ENCODE measurements at regions not wholly inside any gene's neighbourhood (a gene's known extent, or its start where the extent isn't known, plus 50 kb on each side); places are given as distances from the start of the nearest gene placed in this dataset.

DNA sequence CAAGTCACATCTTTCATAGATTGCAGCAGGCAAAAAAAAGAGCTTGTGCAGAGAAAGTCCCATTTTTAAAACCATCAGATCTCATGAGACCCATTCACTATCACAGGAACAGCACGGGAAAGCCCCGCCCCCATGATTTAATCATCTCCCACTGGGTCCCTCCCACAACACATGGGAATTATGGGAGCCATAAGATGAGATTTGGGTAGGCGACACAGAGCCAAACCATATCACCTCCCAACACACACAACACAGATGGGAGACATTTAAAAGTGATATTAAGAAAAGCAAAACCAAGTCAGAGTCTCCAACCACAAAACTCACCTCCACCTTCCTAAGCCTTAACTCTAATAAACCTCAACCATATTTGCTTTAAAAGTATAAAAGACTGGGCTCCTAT, 61.5 kb upstream of the TIAM1 start (continued):
- TF ChIP-seq YY1 (IDR thresholded peaks at IDR 0.05) = no peak

DNA sequence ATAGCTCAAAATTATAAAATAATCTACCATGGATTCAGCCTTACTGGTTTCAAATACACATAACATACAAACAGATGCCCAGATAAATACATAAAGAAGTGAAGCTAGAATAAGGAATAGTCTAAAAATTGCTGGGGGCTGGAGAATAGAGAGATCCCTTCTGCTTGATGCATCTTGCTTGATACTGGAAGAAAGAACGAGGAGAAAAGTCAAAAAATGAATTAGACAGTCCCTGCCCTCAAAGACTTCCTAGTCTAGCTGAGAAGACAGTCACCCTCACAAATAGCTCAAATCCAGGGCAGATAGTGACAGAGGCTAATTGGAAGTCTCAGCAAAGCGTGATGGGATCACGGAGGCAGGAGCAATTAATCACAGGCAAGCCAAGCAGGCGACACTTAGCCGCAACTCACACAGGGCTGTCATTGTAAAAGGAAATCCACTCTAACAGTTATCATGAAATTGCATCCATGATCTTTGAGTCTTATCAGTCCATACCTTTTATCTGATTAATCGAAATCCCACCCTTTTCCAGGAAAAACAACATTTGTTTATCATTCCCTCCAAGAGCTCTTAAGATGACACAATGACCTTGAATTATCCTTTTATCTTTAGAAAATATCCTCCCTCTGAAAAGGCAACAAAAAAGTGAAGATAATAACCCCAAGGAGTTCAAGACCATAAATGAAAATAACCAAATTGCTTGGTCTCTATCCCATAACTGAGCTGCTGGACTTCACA, 59.7 kb upstream of the TIAM1 start:
- Histone ChIP-seq H3K27me3 (ENCODE audit: control insufficient read depth in 4 of 4, insufficient read depth in 4 of 4, low read length in 3 of 4) (no peaks in the 10 kb centered on the region), H3K9me3 (ENCODE audit: control insufficient read depth in 4 of 4, low read length in 3 of 4) (no peaks in the 10 kb centered on the region), H3K4me3 (ENCODE audit: low read depth in 1 of 3, low read length in 3 of 3) (no peak overlapping the region), H3K4me1 (ENCODE audit: control insufficient read depth in 4 of 4, insufficient read depth in 4 of 4, low read length in 3 of 4) (peaks cover 0 to 2% (median under 1%) of the 10 kb centered on the region in 4 donors), H3K36me3 (ENCODE audit: control insufficient read depth in 4 of 4, insufficient read depth in 3 of 4, low read depth in 1 of 4, low read length in 3 of 4) (no peaks in the 10 kb centered on the region), H3K27ac (ENCODE audit: low read depth in 1 of 2, low read length in 2 of 2) (no peak overlapping the region), H3K9ac (ENCODE audit: low read depth in 1 of 2, low read length in 2 of 2) (no peak overlapping the region)
- TF ChIP-seq RXRA (IDR thresholded peaks at IDR 0.05) (no peak), EGR1 (IDR thresholded peaks at IDR 0.05; ENCODE audit: low read depth in 2 of 2) (no peak), FOXA2 (IDR thresholded peaks at IDR 0.05) (no peak), SP1 (IDR thresholded peaks at IDR 0.05) (no peak), JUND (IDR thresholded peaks at IDR 0.05) (no peak), GABPA (IDR thresholded peaks at IDR 0.05 in 1 of 2, conservative IDR thresholded peaks at IDR 0.05 in 1 of 2) (no peak)
- TF ChIP-seq, protein P1, sequence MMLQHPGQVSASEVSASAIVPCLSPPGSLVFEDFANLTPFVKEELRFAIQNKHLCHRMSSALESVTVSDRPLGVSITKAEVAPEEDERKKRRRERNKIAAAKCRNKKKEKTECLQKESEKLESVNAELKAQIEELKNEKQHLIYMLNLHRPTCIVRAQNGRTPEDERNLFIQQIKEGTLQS (IDR thresholded peaks at IDR 0.05) = no peak
- TF ChIP-seq, protein P2, sequence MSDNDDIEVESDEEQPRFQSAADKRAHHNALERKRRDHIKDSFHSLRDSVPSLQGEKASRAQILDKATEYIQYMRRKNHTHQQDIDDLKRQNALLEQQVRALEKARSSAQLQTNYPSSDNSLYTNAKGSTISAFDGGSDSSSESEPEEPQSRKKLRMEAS (IDR thresholded peaks at IDR 0.05) = no peak
- no peak for DNase-seq (ENCODE audit: low spot score)
- WGBS = 77% methylated on average over 6 of the region's 6 CpGs

DNA sequence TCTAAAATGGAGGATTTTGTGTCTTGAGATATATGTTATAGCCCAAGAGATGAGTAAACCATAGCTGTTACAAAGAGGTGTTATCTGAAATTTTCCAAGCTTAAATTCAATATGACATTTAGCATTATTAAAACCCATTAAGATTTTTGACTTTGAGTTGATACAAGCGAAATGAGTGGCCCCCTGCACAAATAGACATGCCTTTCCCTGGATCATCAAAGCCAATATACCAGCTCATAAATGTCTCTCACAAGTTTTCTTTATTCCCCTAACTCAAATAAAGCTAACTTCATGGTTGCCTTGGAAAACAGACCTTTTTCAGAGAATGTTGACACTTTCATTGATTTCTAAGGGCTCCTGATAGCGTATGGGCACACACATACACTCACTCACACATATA, 55.5 kb upstream of the TIAM1 start:
- H3K9me3 ChIP-seq (ENCODE audit: control insufficient read depth in 4 of 4, low read length in 3 of 4) = no peaks in the 10 kb centered on the region
- TF ChIP-seq YY1 (IDR thresholded peaks at IDR 0.05) = no peak
- TF ChIP-seq, protein P3, sequence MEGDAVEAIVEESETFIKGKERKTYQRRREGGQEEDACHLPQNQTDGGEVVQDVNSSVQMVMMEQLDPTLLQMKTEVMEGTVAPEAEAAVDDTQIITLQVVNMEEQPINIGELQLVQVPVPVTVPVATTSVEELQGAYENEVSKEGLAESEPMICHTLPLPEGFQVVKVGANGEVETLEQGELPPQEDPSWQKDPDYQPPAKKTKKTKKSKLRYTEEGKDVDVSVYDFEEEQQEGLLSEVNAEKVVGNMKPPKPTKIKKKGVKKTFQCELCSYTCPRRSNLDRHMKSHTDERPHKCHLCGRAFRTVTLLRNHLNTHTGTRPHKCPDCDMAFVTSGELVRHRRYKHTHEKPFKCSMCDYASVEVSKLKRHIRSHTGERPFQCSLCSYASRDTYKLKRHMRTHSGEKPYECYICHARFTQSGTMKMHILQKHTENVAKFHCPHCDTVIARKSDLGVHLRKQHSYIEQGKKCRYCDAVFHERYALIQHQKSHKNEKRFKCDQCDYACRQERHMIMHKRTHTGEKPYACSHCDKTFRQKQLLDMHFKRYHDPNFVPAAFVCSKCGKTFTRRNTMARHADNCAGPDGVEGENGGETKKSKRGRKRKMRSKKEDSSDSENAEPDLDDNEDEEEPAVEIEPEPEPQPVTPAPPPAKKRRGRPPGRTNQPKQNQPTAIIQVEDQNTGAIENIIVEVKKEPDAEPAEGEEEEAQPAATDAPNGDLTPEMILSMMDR (IDR thresholded peaks at IDR 0.05; ENCODE audit: low read depth, low read length, missing input control) = no peak
- no peaks in the 10 kb centered on the region for H3K36me3 ChIP-seq (ENCODE audit: control insufficient read depth in 4 of 4, insufficient read depth in 3 of 4, low read depth in 1 of 4, low read length in 3 of 4)
- H3K4me3 ChIP-seq (ENCODE audit: low read depth in 1 of 3, low read length in 3 of 3) = no peak overlapping the region
- no peak overlapping the region for H3K27ac ChIP-seq (ENCODE audit: low read depth in 1 of 2, low read length in 2 of 2)
- H3K27me3 ChIP-seq (ENCODE audit: control insufficient read depth in 4 of 4, insufficient read depth in 4 of 4, low read length in 3 of 4) = no peaks in the 10 kb centered on the region
- no peaks in the 10 kb centered on the region for H3K4me1 ChIP-seq (ENCODE audit: control insufficient read depth in 4 of 4, insufficient read depth in 4 of 4, low read length in 3 of 4)
- 92% methylated on average over 2 of the region's 2 CpGs for WGBS
- no peak for DNase-seq (ENCODE audit: low spot score)
- no peak overlapping the region for H3K9ac ChIP-seq (ENCODE audit: low read depth in 1 of 2, low read length in 2 of 2)

DNA sequence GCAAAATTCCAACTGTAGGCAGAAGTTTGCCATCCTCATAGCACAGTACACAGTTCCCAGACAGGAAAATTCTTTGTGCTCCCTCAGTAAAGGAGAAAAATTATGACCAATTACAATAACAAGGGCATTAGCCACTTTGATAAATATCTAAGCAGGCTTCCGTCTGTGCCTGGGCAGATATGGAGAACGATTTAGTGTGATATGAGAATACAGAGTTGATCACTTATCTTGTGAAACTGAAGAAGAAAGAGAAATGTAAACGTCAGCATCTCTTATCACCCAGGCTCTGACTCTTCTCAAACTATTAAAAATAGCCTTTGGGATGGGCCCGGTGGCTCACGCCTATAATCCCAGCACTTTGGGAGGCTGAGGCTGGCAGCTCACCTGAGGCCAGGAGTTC, 54.5 kb upstream of the TIAM1 start:
- 74% methylated on average over 5 of the region's 5 CpGs for WGBS
- Histone ChIP-seq H3K4me1 (ENCODE audit: control insufficient read depth in 4 of 4, insufficient read depth in 4 of 4, low read length in 3 of 4) (no peaks in the 10 kb centered on the region), H3K9ac (ENCODE audit: low read depth in 1 of 2, low read length in 2 of 2) (no peak overlapping the region), H3K27ac (ENCODE audit: low read depth in 1 of 2, low read length in 2 of 2) (no peak overlapping the region), H3K9me3 (ENCODE audit: control insufficient read depth in 4 of 4, low read length in 3 of 4) (no peaks in the 10 kb centered on the region), H3K36me3 (ENCODE audit: control insufficient read depth in 4 of 4, insufficient read depth in 3 of 4, low read depth in 1 of 4, low read length in 3 of 4) (no peaks in the 10 kb centered on the region), H3K27me3 (ENCODE audit: control insufficient read depth in 4 of 4, insufficient read depth in 4 of 4, low read length in 3 of 4) (no peaks in the 10 kb centered on the region), H3K4me3 (ENCODE audit: low read depth in 1 of 3, low read length in 3 of 3) (no peak overlapping the region)
- no peak for DNase-seq (ENCODE audit: low spot score)
- TF ChIP-seq YY1 (IDR thresholded peaks at IDR 0.05) (no peak), RAD21 (IDR thresholded peaks at IDR 0.05) (no peak), FOXA2 (IDR thresholded peaks at IDR 0.05) (no peak), EGR1 (IDR thresholded peaks at IDR 0.05; ENCODE audit: low read depth in 2 of 2) (no peak), NR2F2 (IDR thresholded peaks at IDR 0.05) (no peak), TAF1 (conservative IDR thresholded peaks at IDR 0.05) (no peak), SP1 (IDR thresholded peaks at IDR 0.05) (no peak), JUND (IDR thresholded peaks at IDR 0.05) (no peak), RXRA (IDR thresholded peaks at IDR 0.05) (no peak), FOXA1 (IDR thresholded peaks at IDR 0.05) (no peak), HNF4A (conservative IDR thresholded peaks at IDR 0.05) (no peak), GABPA (IDR thresholded peaks at IDR 0.05 in 1 of 2, conservative IDR thresholded peaks at IDR 0.05 in 1 of 2) (no peak)
- TF ChIP-seq, protein P3 (IDR thresholded peaks at IDR 0.05; ENCODE audit: low read depth, low read length, missing input control) = no peak
- TF ChIP-seq, protein P4, sequence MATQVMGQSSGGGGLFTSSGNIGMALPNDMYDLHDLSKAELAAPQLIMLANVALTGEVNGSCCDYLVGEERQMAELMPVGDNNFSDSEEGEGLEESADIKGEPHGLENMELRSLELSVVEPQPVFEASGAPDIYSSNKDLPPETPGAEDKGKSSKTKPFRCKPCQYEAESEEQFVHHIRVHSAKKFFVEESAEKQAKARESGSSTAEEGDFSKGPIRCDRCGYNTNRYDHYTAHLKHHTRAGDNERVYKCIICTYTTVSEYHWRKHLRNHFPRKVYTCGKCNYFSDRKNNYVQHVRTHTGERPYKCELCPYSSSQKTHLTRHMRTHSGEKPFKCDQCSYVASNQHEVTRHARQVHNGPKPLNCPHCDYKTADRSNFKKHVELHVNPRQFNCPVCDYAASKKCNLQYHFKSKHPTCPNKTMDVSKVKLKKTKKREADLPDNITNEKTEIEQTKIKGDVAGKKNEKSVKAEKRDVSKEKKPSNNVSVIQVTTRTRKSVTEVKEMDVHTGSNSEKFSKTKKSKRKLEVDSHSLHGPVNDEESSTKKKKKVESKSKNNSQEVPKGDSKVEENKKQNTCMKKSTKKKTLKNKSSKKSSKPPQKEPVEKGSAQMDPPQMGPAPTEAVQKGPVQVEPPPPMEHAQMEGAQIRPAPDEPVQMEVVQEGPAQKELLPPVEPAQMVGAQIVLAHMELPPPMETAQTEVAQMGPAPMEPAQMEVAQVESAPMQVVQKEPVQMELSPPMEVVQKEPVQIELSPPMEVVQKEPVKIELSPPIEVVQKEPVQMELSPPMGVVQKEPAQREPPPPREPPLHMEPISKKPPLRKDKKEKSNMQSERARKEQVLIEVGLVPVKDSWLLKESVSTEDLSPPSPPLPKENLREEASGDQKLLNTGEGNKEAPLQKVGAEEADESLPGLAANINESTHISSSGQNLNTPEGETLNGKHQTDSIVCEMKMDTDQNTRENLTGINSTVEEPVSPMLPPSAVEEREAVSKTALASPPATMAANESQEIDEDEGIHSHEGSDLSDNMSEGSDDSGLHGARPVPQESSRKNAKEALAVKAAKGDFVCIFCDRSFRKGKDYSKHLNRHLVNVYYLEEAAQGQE (IDR thresholded peaks at IDR 0.05) = no peak
- TF ChIP-seq, protein P1 (IDR thresholded peaks at IDR 0.05) = no peak

Measured in liver (tissue), 8 donors.